ENCODE measurements at regions not wholly inside any gene's neighbourhood (a gene's known extent, or its start where the extent isn't known, plus 50 kb on each side); places are given as distances from the start of the nearest gene placed in this dataset.

- TF ChIP-seq CTCF (conservative IDR thresholded peaks at IDR 0.05; ENCODE audit: low read depth, low read length) = no peak
- DNase-seq (ENCODE audit: low read depth) = no peak
Measured at GRCh38 chr18:60506190-60506589, 133.6 kb upstream of the MC4R start.

GRCh38 chr18:60506682-60507081 is 134.1 kb upstream of the MC4R start:
- H3K4me3 ChIP-seq (ENCODE audit: low read depth, low read length) = no peak overlapping the region
- DNase-seq (ENCODE audit: low read depth) = no peak
- TF ChIP-seq CTCF (conservative IDR thresholded peaks at IDR 0.05; ENCODE audit: low read depth, low read length) = no peak

More at GRCh38 chr18:60506190-60506589, 133.6 kb upstream of the MC4R start:
- H3K4me3 ChIP-seq (ENCODE audit: low read depth, low read length) = no peak overlapping the region

- no peak overlapping the region for H3K4me3 ChIP-seq (ENCODE audit: low read depth, low read length)
- no peak for TF ChIP-seq CTCF (conservative IDR thresholded peaks at IDR 0.05; ENCODE audit: low read depth, low read length)
- DNase-seq (ENCODE audit: low read depth) = no peak
Measured at GRCh38 chr18:60508108-60508507, 135.5 kb upstream of the MC4R start.

GRCh38 chr18:60534538-60534937 is 162.0 kb upstream of the MC4R start:
- TF ChIP-seq CTCF (conservative IDR thresholded peaks at IDR 0.05; ENCODE audit: low read depth, low read length) = no peak
- no peak overlapping the region for H3K4me3 ChIP-seq (ENCODE audit: low read depth, low read length)
- peak; percentile 60 for DNase-seq (ENCODE audit: low read depth)

GRCh38 chr18:60537074-60537473 is 164.5 kb upstream of the MC4R start:
- no peak for DNase-seq (ENCODE audit: low read depth)
- H3K4me3 ChIP-seq (ENCODE audit: low read depth, low read length) = no peak overlapping the region
- TF ChIP-seq CTCF (conservative IDR thresholded peaks at IDR 0.05; ENCODE audit: low read depth, low read length) = no peak

GRCh38 chr18:60538891-60539290 is 166.3 kb upstream of the MC4R start:
- no peak for DNase-seq (ENCODE audit: low read depth)
- no peak for TF ChIP-seq CTCF (conservative IDR thresholded peaks at IDR 0.05; ENCODE audit: low read depth, low read length)
- H3K4me3 ChIP-seq (ENCODE audit: low read depth, low read length) = no peak overlapping the region

- H3K4me3 ChIP-seq (ENCODE audit: low read depth, low read length) = no peak overlapping the region
- TF ChIP-seq CTCF (conservative IDR thresholded peaks at IDR 0.05; ENCODE audit: low read depth, low read length) = no peak
- no peak for DNase-seq (ENCODE audit: low read depth)
Measured at GRCh38 chr18:60541661-60542060, 169.1 kb upstream of the MC4R start.
